MM.1S (cell line): ENCODE measurements at regions not wholly inside any gene's neighbourhood (a gene's known extent, or its start where the extent isn't known, plus 50 kb on each side); places are given as distances from the start of the nearest gene placed in this dataset.

ENCODE experiments used
- DNase-seq: peaks from one replicate; pipeline ENCODE4 v3.0.0-alpha.2; 2015
- H2AFZ ChIP-seq: fragments of 300-600 bp; sonication (generic); 2 replicates; pipeline ENCODE4 v1.6.0; 2016; ENCODE audit warnings: antibody characterized with exemption, low read length
- H3F3A ChIP-seq: fragments of 300-600 bp; sonication (generic); 2 replicates; pipeline ENCODE4 v1.6.1; 2016; ENCODE audit warnings: mild to moderate bottlenecking, antibody characterized with exemption, low read length, moderate library complexity, mixed read lengths; ENCODE audit not compliant: insufficient read depth
- H3K27ac ChIP-seq: fragments of 300-600 bp; sonication (generic); 2 replicates; pipeline ENCODE4 v1.5.1; 2016; ENCODE audit warnings: mild to moderate bottlenecking, low read length
- H3K27me3 ChIP-seq: fragments of 300-600 bp; sonication (generic); replicated peaks from 2 replicates; pipeline ENCODE4 v1.6.0; 2016; ENCODE audit warnings: low read length; ENCODE audit not compliant: insufficient read depth
- H3K36me3 ChIP-seq: fragments of 300-600 bp; sonication (generic); replicated peaks from 2 replicates; pipeline ENCODE4 v1.6.1; 2016; ENCODE audit warnings: mild to moderate bottlenecking, low read length, mixed read lengths; ENCODE audit not compliant: insufficient read depth
- H3K4me1 ChIP-seq: fragments of 300-600 bp; sonication (generic); 2 replicates; pipeline ENCODE4 v1.6.1; 2016; ENCODE audit warnings: low read length, mixed read lengths
- H3K4me2 ChIP-seq: fragments of 300-600 bp; sonication (generic); 2 replicates; pipeline ENCODE4 v1.6.0; 2016; ENCODE audit warnings: low read depth, low read length
- H3K4me3 ChIP-seq: fragments of 300-600 bp; sonication (generic); 2 replicates; pipeline ENCODE4 v1.5.1; 2016; ENCODE audit warnings: low read length, mixed read lengths
- H3K79me2 ChIP-seq: fragments of 300-600 bp; sonication (generic); 2 replicates; pipeline ENCODE4 v1.6.1; 2016; ENCODE audit warnings: mixed run types, low read length, mixed read lengths
- H3K9ac ChIP-seq: fragments of 300-600 bp; sonication (generic); 2 replicates; pipeline ENCODE4 v1.6.1; 2016; ENCODE audit warnings: low read length, mixed read lengths
- H3K9me2 ChIP-seq: fragments of 300-600 bp; sonication (generic); replicated peaks from 2 replicates; pipeline ENCODE4 v1.6.1; 2016; ENCODE audit warnings: mild to moderate bottlenecking, low read length, mixed read lengths; ENCODE audit not compliant: insufficient read depth
- H3K9me3 ChIP-seq: fragments of 300-600 bp; sonication (generic); replicated peaks from 2 replicates; pipeline ENCODE4 v1.6.1; 2016; ENCODE audit warnings: mild to moderate bottlenecking, low read length, mixed read lengths; ENCODE audit not compliant: insufficient read depth
- H4K20me1 ChIP-seq: fragments of 300-600 bp; sonication (generic); 2 replicates; pipeline ENCODE4 v1.6.1; 2016; ENCODE audit warnings: mild to moderate bottlenecking, low read length, moderate library complexity, mixed read lengths; ENCODE audit not compliant: insufficient read depth
- CTCF ChIP-seq: fragments of 300-600 bp; sonication (generic); IDR thresholded peaks from 2 replicates; pipeline ENCODE4 v1.5.1; 2016; ENCODE audit warnings: antibody characterized with exemption, low read length, mixed read lengths
- EZH2 ChIP-seq: fragments of 300-600 bp; sonication (generic); optimal IDR thresholded peaks from 2 replicates; pipeline ENCODE3; 2017; ENCODE audit warnings: low read depth, mild to moderate bottlenecking, antibody characterized with exemption, low read length, mixed read lengths
- EZH2phosphoT487 ChIP-seq: fragments of 300-600 bp; sonication (generic); IDR thresholded peaks from 2 replicates; pipeline ENCODE4 v1.6.1; 2018; ENCODE audit warnings: antibody characterized with exemption, low read length

- Histone ChIP-seq H2AFZ (no peak overlapping the region), H3F3A (no peaks in the 10 kb centered on the region), H3K9me3 (no peaks in the 10 kb centered on the region), H3K79me2 (no peaks in the 10 kb centered on the region), H4K20me1 (no peaks in the 10 kb centered on the region), H3K4me2 (no peak overlapping the region), H3K4me1 (no peaks in the 10 kb centered on the region), H3K27me3 (peaks cover 74% of the 10 kb centered on the region), H3K36me3 (no peaks in the 10 kb centered on the region), H3K9me2 (no peaks in the 10 kb centered on the region), H3K4me3 (no peak overlapping the region), H3K27ac (no peak overlapping the region), H3K9ac (no peak overlapping the region)
- DNase-seq = no peak
- TF ChIP-seq CTCF (no peak), EZH2phosphoT487 (no peak), EZH2 (no peak)
Measured at GRCh38 chr20:57793421-57793820, 83.6 kb upstream of the PMEPA1 start.

DNA sequence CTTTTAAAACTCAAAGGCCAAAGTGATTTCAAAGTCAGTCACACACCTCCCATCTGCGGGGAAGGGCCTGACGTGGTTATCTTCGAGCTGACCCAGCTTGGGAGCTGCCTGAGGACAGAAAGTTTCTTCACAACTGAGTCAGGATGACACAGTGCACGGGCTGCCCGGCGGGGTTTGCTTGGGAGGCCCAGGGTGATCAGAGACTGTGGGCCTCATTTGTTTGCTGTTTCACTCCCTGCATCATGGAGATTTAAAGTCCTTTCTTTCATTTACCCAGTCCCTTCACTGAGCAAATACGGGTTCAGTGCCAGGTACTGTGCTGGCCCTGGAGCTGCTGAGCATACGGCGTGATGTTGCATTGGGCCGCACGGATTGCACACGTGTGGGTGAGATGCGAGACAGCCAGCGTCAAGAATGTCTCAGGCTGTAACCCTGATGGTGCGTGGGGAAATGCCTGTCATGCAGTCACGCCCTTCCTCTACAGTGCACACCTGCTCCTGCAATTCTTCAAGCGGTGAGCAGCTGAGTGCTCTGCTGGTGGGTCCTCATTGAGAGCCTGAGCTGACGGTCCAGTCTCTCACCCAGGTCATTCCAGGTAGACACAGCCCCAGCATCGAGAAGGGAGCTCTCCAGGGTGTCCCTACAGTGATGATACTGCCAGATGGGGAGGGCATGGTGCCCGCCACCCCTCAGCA, 82.7 kb upstream of the PMEPA1 start:
- Histone ChIP-seq H3K4me1 (no peaks in the 10 kb centered on the region), H3K4me2 (no peak overlapping the region), H3F3A (no peaks in the 10 kb centered on the region), H3K4me3 (no peak overlapping the region), H3K9me3 (no peaks in the 10 kb centered on the region), H3K79me2 (no peaks in the 10 kb centered on the region), H4K20me1 (no peaks in the 10 kb centered on the region), H3K9me2 (no peaks in the 10 kb centered on the region), H3K27me3 (peaks cover 68% of the 10 kb centered on the region), H2AFZ (no peak overlapping the region), H3K9ac (no peak overlapping the region), H3K27ac (no peak overlapping the region), H3K36me3 (no peaks in the 10 kb centered on the region)
- no peak for TF ChIP-seq EZH2phosphoT487
- TF ChIP-seq CTCF = no peak
- no peak for TF ChIP-seq EZH2
- DNase-seq = no peak

DNA sequence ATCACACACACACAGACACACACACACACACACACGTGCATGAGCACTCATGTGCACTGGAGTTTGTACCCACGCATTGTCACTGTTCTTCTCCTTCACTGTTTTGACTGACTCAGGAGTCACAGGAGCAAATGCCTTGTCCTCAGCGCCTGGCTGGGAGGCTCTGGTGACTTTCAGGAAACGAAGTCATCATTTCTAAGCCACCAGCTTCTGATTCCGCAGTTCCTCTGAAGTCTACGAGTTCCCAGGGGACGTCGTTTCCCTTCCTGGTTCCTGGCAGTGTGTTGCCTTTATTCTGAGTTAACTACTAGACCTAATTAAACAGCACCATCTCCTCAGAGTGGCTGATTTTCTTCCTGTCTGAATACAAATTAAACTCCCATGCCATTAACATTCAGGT, 82.2 kb upstream of the PMEPA1 start:
- Histone ChIP-seq H3K9me3 (no peaks in the 10 kb centered on the region), H3K4me1 (no peaks in the 10 kb centered on the region), H3K36me3 (no peaks in the 10 kb centered on the region), H3K27me3 (peaks cover 74% of the 10 kb centered on the region), H3K27ac (no peak overlapping the region), H4K20me1 (no peaks in the 10 kb centered on the region), H3K9me2 (no peaks in the 10 kb centered on the region), H3K79me2 (no peaks in the 10 kb centered on the region), H3K4me3 (no peak overlapping the region), H2AFZ (no peak overlapping the region), H3K4me2 (no peak overlapping the region), H3F3A (no peaks in the 10 kb centered on the region), H3K9ac (no peak overlapping the region)
- no peak for DNase-seq
- no peak for TF ChIP-seq EZH2phosphoT487
- no peak for TF ChIP-seq EZH2
- no peak for TF ChIP-seq CTCF
